Kidney epithelial cell (primary cell): ENCODE measurements at regions not wholly inside any gene's neighbourhood (a gene's known extent, or its start where the extent isn't known, plus 50 kb on each side); places are given as distances from the start of the nearest gene placed in this dataset.

Source experiments
- DNase-seq: peaks from one replicate; pipeline ENCODE4 v3.0.0-alpha.2; 2010; ENCODE audit warnings: low read depth
- H3K27me3 ChIP-seq: 2 replicates; pipeline ENCODE4 v1.6.0; 2011; ENCODE audit warnings: low read length; ENCODE audit not compliant: control insufficient read depth, insufficient read depth
- H3K36me3 ChIP-seq: 2 replicates; pipeline ENCODE4 v1.5.1; 2011; ENCODE audit warnings: low read length; ENCODE audit not compliant: control insufficient read depth, insufficient read depth
- H3K4me3 ChIP-seq: 2 replicates; pipeline ENCODE4 v1.5.1; 2011; ENCODE audit warnings: low read depth, mild to moderate bottlenecking, control low read depth, low read length
- CTCF ChIP-seq: IDR thresholded peaks from 2 replicates; pipeline ENCODE4 v1.5.1; 2011; ENCODE audit warnings: mild to moderate bottlenecking, moderate library complexity, low read length, control low read depth, inconsistent platforms; ENCODE audit not compliant: insufficient read depth, poor library complexity, severe bottlenecking

GRCh38 chr12:88267630-88268029 lies 125.5 kb downstream of the TMTC3 start:
- no peaks in the 10 kb centered on the region for H3K36me3 ChIP-seq

GRCh38 chr12:88272456-88272855 lies 130.3 kb downstream of the TMTC3 start:
- DNase-seq = no peak
- no peak for TF ChIP-seq CTCF
- no peaks in the 10 kb centered on the region for H3K27me3 ChIP-seq
- H3K36me3 ChIP-seq = no peaks in the 10 kb centered on the region
- no peak overlapping the region for H3K4me3 ChIP-seq

More at GRCh38 chr12:88267630-88268029, 125.5 kb downstream of the TMTC3 start:
- no peak for TF ChIP-seq CTCF
- no peak for DNase-seq
- Histone ChIP-seq H3K27me3 (no peaks in the 10 kb centered on the region), H3K4me3 (no peak overlapping the region)

- Histone ChIP-seq H3K36me3 (no peaks in the 10 kb centered on the region), H3K27me3 (no peaks in the 10 kb centered on the region), H3K4me3 (no peak overlapping the region)
- no peak for TF ChIP-seq CTCF
- DNase-seq = no peak
These were observed 131.3 kb downstream of the TMTC3 start for GRCh38 chr12:88273450-88273849.

GRCh38 chr12:88273875-88274274 lies 131.8 kb downstream of the TMTC3 start:
- no peak for TF ChIP-seq CTCF
- no peak for DNase-seq
- Histone ChIP-seq H3K27me3 (no peaks in the 10 kb centered on the region), H3K36me3 (no peaks in the 10 kb centered on the region), H3K4me3 (no peak overlapping the region)

- Histone ChIP-seq H3K36me3 (no peaks in the 10 kb centered on the region), H3K27me3 (no peaks in the 10 kb centered on the region), H3K4me3 (no peak overlapping the region)
- DNase-seq = no peak
- no peak for TF ChIP-seq CTCF
These were observed 149.5 kb downstream of the TMTC3 start for GRCh38 chr12:88291498-88292131.
